Lower lobe of right lung (tissue), 2 donors: ENCODE measurements at regions not wholly inside any gene's neighbourhood (a gene's known extent, or its start where the extent isn't known, plus 50 kb on each side); places are given as distances from the start of the nearest gene placed in this dataset.

Experiments used
- ATAC-seq, 2 donors: fragments of 200-7000 bp; cut with Tn5 transposase; one replicate each; pipeline ENCODE4 v1.9.1; 2020 to 2022; ENCODE audit warnings: mild to moderate bottlenecking in 2 of 2, moderate library complexity in 2 of 2
- DNase-seq: peaks from one replicate; pipeline ENCODE4 v3.0.0-alpha.2; 2020
- H3K27ac ChIP-seq: fragments of 200-600 bp; one replicate; pipeline ENCODE4 v1.8.0; 2022
- H3K27me3 ChIP-seq: fragments of 200-600 bp; one replicate; pipeline ENCODE4 v1.8.0; 2022; ENCODE audit warnings: low read depth
- H3K36me3 ChIP-seq: fragments of 200-600 bp; one replicate; pipeline ENCODE4 v1.8.0; 2022; ENCODE audit warnings: mild to moderate bottlenecking
- H3K4me1 ChIP-seq: fragments of 200-600 bp; one replicate; pipeline ENCODE4 v1.8.0; 2022
- H3K4me3 ChIP-seq: fragments of 200-600 bp; one replicate; pipeline ENCODE4 v1.8.0; 2022; ENCODE audit warnings: mild to moderate bottlenecking
- H3K9me3 ChIP-seq: fragments of 200-600 bp; one replicate; pipeline ENCODE4 v1.8.0; 2022
- intact Hi-C: fragments of 100-400 bp; cut with DNase I; formaldehyde crosslinking; loops from one replicate; pipeline ENCODE4 v1.11.0; 2022
- TF ChIP-seq, protein P1 (sequence below): fragments of 200-600 bp; IDR thresholded peaks from one replicate; pipeline ENCODE4 v1.8.0; 2022; ENCODE audit warnings: antibody characterized with exemption, mild to moderate bottlenecking
- donor health status: DM: no; HTN: yes; CAD: no; lungs with severe emphysema.

DNA sequence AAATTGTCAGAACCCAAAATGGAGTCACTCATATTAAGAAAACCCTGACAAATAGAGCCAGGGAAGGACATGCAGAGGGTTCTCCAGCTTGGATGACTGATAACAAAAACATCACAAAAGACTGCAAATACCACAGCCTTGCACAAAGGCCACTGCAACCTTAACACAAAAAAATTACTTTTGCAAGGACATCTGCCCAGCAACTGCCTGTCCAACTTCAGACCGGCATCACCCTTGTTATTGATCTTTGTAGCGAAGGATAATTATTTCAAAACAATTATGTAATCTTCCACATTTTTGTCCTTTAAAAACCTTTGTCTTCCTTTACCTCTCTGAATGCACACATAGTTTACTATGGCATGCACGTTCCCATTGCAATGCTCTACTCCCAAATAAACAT is 100.6 kb upstream of the TBX3 start:
- Histone ChIP-seq H3K9me3 (no peaks in the 10 kb centered on the region), H3K4me1 (no peaks in the 10 kb centered on the region), H3K36me3 (no peaks in the 10 kb centered on the region), H3K27ac (no peak overlapping the region), H3K27me3 (no peaks in the 10 kb centered on the region), H3K4me3 (no peak overlapping the region)
- TF ChIP-seq, protein P1, sequence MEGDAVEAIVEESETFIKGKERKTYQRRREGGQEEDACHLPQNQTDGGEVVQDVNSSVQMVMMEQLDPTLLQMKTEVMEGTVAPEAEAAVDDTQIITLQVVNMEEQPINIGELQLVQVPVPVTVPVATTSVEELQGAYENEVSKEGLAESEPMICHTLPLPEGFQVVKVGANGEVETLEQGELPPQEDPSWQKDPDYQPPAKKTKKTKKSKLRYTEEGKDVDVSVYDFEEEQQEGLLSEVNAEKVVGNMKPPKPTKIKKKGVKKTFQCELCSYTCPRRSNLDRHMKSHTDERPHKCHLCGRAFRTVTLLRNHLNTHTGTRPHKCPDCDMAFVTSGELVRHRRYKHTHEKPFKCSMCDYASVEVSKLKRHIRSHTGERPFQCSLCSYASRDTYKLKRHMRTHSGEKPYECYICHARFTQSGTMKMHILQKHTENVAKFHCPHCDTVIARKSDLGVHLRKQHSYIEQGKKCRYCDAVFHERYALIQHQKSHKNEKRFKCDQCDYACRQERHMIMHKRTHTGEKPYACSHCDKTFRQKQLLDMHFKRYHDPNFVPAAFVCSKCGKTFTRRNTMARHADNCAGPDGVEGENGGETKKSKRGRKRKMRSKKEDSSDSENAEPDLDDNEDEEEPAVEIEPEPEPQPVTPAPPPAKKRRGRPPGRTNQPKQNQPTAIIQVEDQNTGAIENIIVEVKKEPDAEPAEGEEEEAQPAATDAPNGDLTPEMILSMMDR: no peak
- intact Hi-C loops: no loop called here
- ATAC-seq (no peak), DNase-seq (no peak)

DNA sequence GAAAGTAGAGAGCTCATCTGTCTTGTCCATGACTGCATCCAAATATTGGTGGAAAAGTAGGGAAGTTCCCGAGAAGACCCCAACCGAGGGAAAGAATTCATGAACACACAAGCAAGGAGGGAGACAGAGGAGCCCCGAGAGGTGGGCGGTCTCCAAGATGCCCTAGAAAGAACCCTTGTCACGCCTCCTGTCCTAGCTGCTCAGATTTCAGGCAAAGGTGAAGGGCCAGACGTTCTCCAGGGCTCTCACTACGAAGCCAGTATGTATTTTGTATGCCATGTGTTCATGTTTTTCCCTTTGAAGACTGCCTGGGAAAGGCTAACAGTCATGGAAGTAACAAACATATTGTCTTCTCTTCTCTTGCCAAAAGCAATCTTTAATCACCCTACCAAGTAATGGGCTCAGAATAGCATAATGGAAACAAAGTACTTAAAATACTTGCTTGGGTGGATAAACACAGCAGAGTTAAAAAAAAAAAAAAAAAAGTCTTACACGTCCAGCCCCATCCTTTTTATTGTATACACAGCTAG is 99.2 kb upstream of the TBX3 start:
- ATAC-seq (no peak), DNase-seq (no peak)
- H3K4me3 ChIP-seq: no peak overlapping the region
- no peaks in the 10 kb centered on the region for H3K4me1 ChIP-seq
- H3K27ac ChIP-seq: no peak overlapping the region
- H3K9me3 ChIP-seq: no peaks in the 10 kb centered on the region
- H3K36me3 ChIP-seq: no peaks in the 10 kb centered on the region
- TF ChIP-seq, protein P1: no peak
- intact Hi-C loops: no loop called here
- no peaks in the 10 kb centered on the region for H3K27me3 ChIP-seq

DNA sequence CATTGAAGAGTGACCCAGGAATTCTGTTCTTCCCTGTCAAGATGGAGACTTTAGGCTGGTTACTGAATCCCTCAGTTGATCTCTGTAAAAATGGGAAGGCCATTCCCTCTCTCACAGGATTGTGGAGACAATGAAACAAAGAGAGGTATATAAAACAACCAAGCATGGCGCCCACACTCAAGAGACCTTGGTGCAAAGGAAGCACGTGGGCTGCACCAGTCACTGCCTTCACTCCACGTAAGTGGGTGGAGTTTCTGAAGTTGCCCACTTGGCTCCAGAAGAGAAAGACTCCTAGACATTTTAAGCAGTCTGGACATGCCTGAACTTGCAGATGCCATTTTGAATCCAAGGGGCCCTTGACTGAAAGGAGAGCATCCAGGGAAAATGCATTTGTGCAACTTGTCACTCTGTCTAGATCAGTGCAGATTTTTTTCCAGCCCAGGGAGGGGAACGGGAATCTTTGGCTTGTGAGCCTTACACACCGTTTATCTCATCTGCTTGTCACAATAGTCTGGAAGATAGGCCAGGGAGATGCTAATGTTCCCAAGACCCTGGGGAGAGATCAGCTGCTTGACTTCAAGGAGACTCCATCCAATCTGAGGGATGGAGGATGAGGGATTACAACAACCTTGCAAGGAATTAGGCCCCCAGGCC is 96.9 kb upstream of the TBX3 start:
- intact Hi-C loops: no loop called here
- no peaks in the 10 kb centered on the region for H3K36me3 ChIP-seq
- H3K9me3 ChIP-seq: no peaks in the 10 kb centered on the region
- TF ChIP-seq, protein P1: no peak
- DNase-seq (no peak), ATAC-seq (no peak)
- H3K4me3 ChIP-seq: no peak overlapping the region
- H3K27ac ChIP-seq: no peak overlapping the region
- H3K4me1 ChIP-seq: no peaks in the 10 kb centered on the region
- H3K27me3 ChIP-seq: no peaks in the 10 kb centered on the region

DNA sequence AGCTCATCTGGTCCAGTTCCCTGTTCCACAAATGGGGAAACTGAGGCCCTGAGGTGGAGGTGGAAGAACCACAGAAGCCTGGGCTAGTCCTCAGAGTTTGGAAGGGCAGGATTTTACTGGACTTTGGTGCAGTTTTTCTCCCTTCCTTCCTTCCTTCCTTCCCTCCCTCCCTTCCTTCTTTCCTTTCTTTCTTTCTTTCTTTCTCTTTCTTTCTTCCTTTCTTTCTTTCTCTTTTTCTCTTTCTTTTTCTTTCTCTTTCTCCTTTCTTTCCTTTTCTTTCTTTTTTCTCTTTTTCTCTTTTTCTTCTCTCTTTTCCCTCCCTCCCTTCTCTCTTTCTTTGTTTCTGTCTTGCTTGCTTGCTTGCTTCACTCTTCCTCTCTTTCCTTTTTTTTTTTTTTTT is 95.7 kb upstream of the TBX3 start:
- no peak overlapping the region for H3K4me3 ChIP-seq
- TF ChIP-seq, protein P1: no peak
- no peaks in the 10 kb centered on the region for H3K36me3 ChIP-seq
- H3K27me3 ChIP-seq: no peaks in the 10 kb centered on the region
- H3K4me1 ChIP-seq: no peaks in the 10 kb centered on the region
- DNase-seq: no peak
- intact Hi-C loops: no loop called here
- no peak for ATAC-seq
- H3K9me3 ChIP-seq: no peaks in the 10 kb centered on the region
- H3K27ac ChIP-seq: no peak overlapping the region

DNA sequence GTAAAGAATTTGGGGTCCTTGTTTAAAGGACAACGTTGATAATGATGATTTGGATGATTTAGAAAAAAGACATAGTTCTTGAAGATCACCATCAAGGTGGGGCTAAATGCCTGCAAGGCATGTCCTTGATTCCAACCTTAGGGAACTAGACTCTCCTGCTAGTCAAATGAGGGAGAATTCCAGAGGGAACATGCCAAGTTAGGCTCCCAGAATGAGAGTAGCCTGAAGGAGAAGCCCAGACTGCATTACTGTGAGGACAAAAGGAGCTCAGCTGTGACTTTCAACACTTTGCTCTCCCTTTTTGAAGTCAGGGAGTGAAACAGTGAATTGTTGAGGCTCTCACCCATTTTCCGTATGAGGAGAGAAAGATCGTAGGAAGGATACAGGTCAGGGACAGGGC is 95.2 kb upstream of the TBX3 start:
- intact Hi-C loops: no loop called here

More for the DNA sequence above, 95.2 kb upstream of the TBX3 start:
- Histone ChIP-seq H3K9me3 (no peaks in the 10 kb centered on the region), H3K4me3 (no peak overlapping the region), H3K36me3 (no peaks in the 10 kb centered on the region), H3K27me3 (no peaks in the 10 kb centered on the region), H3K4me1 (no peaks in the 10 kb centered on the region), H3K27ac (no peak overlapping the region)
- ATAC-seq (no peak), DNase-seq (no peak)
- TF ChIP-seq, protein P1: no peak
